CD4-positive, alpha-beta T cell treated with Interleukin-4 for 1 hour (primary cell): ENCODE measurements at regions not wholly inside any gene's neighbourhood (a gene's known extent, or its start where the extent isn't known, plus 50 kb on each side); places are given as distances from the start of the nearest gene placed in this dataset.
"Not testable (repeated sequence)": the region's sequence is repeated elsewhere in the genome, so short reads cannot be mapped to it uniquely, and the experiment has no call there.

ENCODE experiments used
- DNase-seq, 2 donors: peaks; one replicate each; pipeline ENCODE4 v3.0.0-alpha.2; 2020 to 2022

GRCh38 chr10:58066126-58066525, 201.6 kb downstream of the IPMK start:
- no peak for DNase-seq

DNA sequence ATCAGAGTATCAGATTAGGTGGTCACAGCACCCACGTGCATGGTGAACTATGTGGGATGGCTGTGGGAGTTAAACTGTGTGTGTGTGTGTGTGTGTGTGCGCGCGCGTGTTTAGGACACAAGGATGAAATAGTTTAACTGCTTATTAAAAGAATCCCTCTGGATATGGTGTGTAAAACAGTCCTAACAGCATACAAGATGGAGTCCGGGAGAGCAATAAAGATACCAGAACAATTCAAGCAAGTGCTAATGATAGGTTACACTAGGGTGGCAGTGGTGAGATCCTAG, 202.2 kb downstream of the IPMK start:
- no peak for DNase-seq

DNA sequence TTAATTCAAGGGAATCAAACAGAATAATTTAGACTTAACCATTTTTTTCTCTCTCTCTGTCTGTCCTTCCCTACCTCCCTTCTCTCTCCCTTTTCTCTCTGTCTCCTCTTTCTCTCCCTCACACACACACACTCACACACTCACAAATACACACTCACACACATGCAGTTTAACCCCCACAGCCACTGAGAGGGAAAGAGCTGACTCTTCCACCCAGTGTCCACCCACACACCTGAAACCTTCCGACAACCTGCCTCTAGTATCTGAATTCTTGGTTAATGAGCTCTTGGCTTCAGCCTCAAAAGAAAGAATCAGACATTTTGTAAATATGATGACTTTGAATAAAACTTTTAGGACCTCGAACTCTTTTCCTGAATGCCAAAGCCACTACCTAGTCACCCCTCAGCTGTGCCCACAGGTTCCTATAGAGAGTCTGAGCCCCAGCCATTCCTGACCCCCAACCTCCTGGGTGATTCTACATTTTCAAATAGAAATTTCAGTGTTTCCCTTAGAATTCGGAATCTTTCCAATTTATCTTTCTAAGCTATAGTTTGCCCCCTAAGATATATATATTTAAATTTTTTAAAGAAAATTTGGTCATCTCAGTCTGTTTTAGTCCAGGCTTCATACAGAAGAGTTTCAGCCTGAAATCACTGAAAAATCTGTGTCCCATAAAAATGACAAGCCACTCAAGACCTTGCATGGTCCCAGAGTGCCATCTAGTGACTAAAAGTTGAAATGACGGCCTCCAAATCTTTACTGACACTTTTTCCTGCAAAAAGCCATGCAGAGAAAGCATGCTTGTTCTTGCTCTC, 202.8 kb downstream of the IPMK start:
- DNase-seq: no peak

DNA sequence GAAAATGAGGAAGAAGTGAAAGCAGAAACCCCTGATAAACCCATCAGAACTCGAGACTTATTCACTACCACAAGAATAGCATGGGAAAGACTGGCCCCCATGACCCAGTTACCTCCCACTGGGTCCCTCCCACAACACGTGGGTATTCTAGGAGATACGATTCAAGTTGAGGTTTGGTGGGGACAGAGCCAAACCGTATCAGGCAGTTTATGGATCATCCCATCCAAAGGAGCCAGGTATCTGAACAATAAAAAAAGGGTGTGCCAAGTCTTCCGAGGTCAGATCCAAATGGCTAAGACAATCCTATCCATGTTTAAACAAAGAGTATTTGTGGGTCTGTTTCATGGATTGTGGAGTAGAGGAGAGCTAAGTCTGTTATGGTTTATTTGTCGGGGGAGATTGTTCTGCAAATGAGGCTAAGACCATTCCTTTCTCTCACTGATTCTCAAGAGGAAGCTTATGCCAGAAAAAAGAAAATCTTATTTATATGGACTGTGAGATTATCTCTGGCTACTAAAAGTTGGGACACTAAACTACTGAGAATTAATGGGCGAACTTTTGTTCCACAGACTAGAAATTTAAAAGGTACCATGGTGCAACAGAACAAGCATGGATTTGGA, 203.7 kb downstream of the IPMK start:
- DNase-seq: no peak

DNA sequence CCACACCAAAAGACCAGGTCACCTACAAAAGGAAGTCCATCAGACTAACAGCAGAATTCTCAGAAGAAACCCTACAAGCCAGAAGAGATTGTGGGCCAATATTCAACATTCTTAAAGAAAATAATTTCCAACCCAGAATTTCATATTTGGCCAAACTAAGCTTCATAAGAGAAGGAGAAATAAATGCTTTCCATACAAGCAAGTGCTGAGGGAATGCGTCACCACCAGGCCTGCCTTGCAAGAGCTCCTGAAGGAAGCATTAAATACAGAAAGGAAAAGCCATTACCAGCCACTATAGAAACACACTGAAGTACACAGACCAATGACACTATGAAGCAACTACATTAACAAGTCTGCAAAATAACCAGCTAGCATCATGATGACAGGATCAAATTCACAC, 209.0 kb downstream of the IPMK start:
- not testable (repeated sequence) for DNase-seq

- DNase-seq: no peak
Observed at GRCh38 chr10:58054881-58055280, 212.8 kb downstream of the IPMK start.

DNA sequence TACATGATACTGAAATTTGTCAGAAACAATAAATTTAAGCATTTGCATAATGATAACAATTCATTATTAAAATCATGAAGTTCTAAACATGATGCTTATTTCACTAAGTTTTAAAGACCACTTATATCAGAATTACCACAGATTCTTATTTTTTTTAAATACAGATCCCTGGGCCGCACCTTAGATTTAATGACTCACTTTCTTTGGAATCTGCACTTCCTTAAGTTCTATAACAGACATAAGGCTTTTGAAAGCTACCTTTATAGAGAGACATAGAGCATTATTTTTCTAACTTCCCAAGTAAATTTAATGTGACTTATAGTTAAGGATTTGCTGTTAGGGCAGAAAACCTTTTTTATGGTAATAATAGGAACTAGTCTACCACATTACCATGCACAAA, 214.9 kb downstream of the IPMK start:
- DNase-seq: no peak

DNA sequence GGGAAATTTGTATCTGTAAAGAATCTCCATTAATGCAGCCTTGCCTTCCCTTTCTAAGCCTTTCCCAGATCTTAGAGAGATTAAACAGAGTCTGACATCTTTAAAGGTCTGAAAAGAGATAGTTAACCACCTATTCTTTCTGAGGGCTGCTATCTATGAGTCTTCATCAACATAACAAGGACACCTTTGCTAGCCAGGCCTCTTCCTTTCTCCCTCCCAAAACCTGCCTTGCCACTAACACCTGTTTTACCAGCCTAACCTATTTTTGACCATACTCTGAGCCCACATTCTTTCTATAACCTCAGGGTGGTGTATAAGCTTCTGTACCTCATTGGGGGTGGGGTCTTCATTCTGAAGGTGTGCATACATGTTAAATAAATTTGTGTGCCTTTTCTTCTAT, 217.1 kb downstream of the IPMK start:
- DNase-seq: no peak

DNA sequence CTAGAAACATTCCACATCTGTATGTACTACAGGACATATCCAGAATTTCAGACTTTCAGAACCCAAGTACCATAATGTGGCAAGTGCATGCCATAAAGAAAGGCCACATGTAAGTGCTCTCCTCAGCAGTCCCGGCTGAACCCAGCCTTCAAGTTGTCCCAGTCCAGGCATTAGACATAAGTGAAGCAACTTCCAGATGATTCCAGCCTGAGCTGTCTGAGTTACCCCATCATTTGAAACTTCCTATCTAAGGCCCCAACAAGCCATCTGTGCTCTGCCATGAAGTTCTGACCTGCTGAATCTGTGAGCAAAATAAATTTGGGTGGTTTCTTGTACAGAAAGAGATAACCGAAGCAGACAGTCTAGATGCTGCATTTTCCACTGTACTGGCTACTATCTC, 218.8 kb downstream of the IPMK start:
- DNase-seq: no peak

DNA sequence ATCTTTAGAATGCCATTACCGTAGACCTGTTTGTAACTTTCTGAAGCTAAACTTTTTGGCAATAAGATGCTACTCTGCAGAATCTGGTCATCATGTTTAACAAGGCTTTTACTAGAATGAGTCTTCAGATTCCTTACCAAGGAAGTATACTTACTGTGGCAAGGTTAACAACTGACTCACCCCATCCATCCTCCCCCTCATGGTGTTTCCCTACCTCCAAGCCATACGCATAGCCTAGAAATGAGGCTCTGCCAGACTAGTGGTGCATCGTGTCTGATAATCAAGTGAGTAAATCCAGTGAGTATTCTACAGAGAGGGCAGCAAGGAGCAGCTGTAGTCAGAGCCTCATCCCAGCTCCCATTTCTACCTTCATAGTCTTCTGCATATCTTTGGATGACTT, 223.6 kb downstream of the IPMK start:
- DNase-seq: no peak

GRCh38 chr10:58041901-58042300, 225.8 kb downstream of the IPMK start:
- no peak for DNase-seq

DNA sequence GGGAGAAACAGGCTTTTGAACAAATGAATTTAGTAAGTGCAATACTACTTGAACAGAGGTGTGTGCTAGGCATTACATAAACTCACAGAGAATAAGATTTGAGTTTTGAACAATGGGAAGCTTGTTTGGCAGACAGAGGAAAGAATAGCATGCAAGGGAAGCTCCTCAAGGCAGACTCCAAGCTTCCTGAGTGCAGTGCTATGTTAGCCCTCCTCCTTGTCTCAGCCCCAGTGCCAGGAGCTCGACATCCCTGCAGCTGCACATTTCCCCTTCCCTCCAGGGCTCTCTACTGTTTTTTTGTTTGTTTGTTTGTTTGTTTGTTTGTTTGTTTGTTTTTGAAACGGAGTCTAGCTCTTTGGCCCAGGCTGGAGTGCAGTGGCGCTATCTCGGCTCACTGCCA, 237.5 kb downstream of the IPMK start:
- no peak for DNase-seq

GRCh38 chr10:58028597-58029366, 238.9 kb downstream of the IPMK start:
- DNase-seq: no peak

- no peak for DNase-seq
Observed at GRCh38 chr10:58027426-58027825, 240.3 kb downstream of the IPMK start.

DNA sequence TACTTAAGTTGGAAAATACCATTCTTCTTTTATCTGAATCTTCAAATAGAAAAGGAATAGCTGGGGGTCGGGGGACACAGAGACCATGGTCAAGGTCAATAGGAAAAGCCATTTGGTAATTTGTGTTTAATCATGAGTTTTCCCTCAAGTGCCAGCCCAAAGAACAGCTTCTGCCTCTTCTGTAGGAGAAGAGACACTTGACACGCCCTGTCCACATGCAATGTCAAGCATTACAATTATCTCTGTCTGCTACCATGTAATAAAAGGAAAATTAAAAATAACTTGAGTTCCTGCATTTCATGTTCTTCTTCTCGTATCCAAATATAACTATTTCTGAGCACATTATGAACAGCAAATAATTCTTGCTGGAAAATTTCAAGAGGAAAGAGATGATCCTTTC, 241.7 kb downstream of the IPMK start:
- DNase-seq: no peak

GRCh38 chr10:58023341-58024073, 244.2 kb downstream of the IPMK start:
- DNase-seq: no peak

DNA sequence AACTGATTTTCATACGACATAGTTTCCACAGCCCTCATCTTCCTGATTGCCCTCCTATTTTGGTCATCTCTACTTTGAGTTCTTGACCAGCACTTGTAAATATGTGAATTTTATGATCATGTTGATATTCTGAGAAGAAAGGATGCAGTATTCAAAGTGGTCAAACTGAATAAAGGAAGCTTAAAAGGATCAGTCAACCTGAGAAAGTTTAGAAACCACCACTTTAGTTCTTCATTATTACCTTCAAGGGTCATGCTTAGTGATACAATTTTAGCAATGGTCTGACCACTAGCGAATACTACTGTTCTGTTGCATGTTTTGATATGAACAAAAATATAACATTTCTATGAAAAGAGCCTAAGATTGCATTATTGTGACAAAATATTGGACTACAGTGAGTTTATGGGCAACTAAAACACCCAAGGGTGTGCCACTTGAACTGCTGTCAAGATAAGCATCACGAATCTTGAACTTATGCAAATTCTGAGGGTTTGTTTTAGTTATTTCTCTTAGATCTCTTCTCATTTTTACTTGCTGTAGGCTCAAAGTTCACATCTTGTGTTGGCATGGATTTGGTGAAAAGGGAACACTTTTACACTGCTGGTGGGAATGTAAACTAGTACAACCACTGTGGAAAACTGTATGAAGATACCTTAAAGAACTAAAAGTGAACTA, 247.7 kb downstream of the IPMK start:
- DNase-seq: no peak

- no peak for DNase-seq
Observed at GRCh38 chr10:58017719-58018367, 249.9 kb downstream of the IPMK start.

DNA sequence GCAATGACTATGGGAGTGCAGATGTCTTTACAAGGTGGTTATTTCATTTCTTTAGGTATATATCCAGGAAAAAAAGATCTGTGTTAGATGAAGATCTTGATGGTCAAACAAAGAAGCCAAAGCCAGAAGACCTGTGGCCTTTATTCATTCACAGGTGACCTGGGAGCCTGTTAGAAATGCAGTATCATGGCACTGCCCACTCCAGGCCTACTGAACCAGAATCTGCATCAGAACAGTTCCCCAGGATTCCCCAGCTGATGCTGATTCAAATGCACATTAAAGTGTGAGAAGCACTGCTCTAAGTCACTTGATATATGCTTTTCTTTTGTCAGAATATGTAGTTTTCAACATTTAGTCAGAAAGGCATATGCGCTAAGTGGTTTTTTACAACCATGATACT, 251.1 kb downstream of the IPMK start:
- DNase-seq: no peak

DNA sequence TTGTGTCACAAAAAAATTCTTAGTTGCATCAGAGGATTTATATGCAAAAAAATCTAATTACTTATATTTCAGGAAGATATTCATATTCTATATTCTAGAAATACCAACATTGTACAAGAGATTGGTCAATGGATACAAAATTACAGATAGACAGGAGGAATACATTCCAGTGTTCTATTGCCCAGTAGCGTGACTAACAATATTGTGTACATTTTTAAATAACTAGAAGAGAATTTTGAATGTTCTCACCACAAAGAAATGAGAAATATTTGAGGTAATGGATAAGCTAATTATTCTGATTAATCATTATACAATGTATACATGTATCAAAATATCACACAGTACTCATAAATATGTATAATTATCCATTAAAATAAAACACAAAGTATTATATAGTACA, 253.3 kb downstream of the IPMK start:
- no peak for DNase-seq

GRCh38 chr10:58013406-58013805, 254.3 kb downstream of the IPMK start:
- no peak for DNase-seq

- DNase-seq: no peak
Observed at GRCh38 chr10:58010073-58010702, 257.5 kb downstream of the IPMK start.
